HepG2 (cell line): ENCODE measurements at regions not wholly inside any gene's neighbourhood (a gene's known extent, or its start where the extent isn't known, plus 50 kb on each side); places are given as distances from the start of the nearest gene placed in this dataset.

Experiments used
- ATAC-seq: fragments of 200-7000 bp; cut with Tn5 transposase; 3 replicates; pipeline ENCODE4 v1.9.1; 2020; ENCODE audit warnings: mild to moderate bottlenecking, moderate library complexity
- BruUV-seq: library from RNA; stranded (reverse); fragments of 400-500 nt; replicated peaks from 2 replicates; lab custom pipeline; 2021; lab: Mats Ljungman, UMichigan
- CTCF ChIA-PET: fragments of 300-600 bp; formaldehyde crosslinking; extraction: SDS; loops from one replicate; lab custom pipeline; 2021; ENCODE audit warnings: low total read pairs, inconsistent platforms, low intra/inter-chr PET ratio; lab: Yijun Ruan, JAX
- POLR2A ChIA-PET: fragments of 350-600 bp; sonication (Branson Sonifier 250); formaldehyde crosslinking; loops from one replicate; lab custom pipeline; 2020; ENCODE audit warnings: antibody characterized with exemption, inconsistent platforms; lab: Yijun Ruan, JAX
- DNase-seq: peaks from one replicate; pipeline ENCODE4 v3.0.0-alpha.2; 2015; ENCODE audit warnings: low spot score
- FAIRE-seq: peaks from 3 replicates; lab custom pipeline; 2011; peaks lifted over from hg19 to GRCh38; lab: Jason Lieb, UNC
- H2AFZ ChIP-seq: one replicate; pipeline ENCODE4 v1.6.1; 2011; ENCODE audit warnings: low read length, inconsistent platforms
- H3K27ac ChIP-seq: fragments of 300-600 bp; 3 replicates; pipeline ENCODE4 v1.8.0; 2011; ENCODE audit warnings: mixed run types, mild to moderate bottlenecking, mixed read lengths, low read length, inconsistent platforms; ENCODE audit not compliant: insufficient read depth; ENCODE audit errors: extremely low read length
- H3K27me3 ChIP-seq, 2 experiments: fragments of 200-600 bp in 1 of 2; 2 replicates in 1 of 2; 3 replicates in 1 of 2; pipeline versions ENCODE4 v1.6.0 to v1.8.0; 2011; ENCODE audit warnings: low read length in 2 of 2, mild to moderate bottlenecking in 2 of 2, moderate library complexity in 2 of 2, inconsistent platforms in 1 of 2; ENCODE audit not compliant: insufficient read depth in 2 of 2, control insufficient read depth in 1 of 2
- H3K36me3 ChIP-seq, 2 experiments: fragments of 200-600 bp in 1 of 2; replicated peaks in 1 of 2; 2 replicates in 1 of 2; 3 replicates in 1 of 2; pipeline versions ENCODE4 v1.5.1 to v1.8.0; 2011; ENCODE audit warnings: low read length in 2 of 2, inconsistent platforms in 1 of 2; ENCODE audit not compliant: insufficient read depth in 2 of 2, control insufficient read depth in 1 of 2
- H3K4me1 ChIP-seq: 2 replicates; pipeline ENCODE4 v1.5.1; 2012; ENCODE audit warnings: low read length, inconsistent platforms; ENCODE audit not compliant: insufficient read depth
- H3K4me2 ChIP-seq: 2 replicates; pipeline ENCODE4 v1.6.0; 2011; ENCODE audit warnings: low read depth, low read length, inconsistent platforms
- H3K4me3 ChIP-seq, 3 experiments: fragments of 200-600 bp in 1 of 3; sonication (generic), shearing (Covaris generic) in 1 of 3; replicated peaks in 1 of 3; 2 replicates each; pipeline ENCODE4 v1.5.1; 2011 to 2016; ENCODE audit warnings: low read length in 3 of 3, inconsistent platforms in 2 of 3, low read depth in 2 of 3, mild to moderate bottlenecking in 2 of 3, control low read depth in 1 of 3, mixed read lengths in 1 of 3; ENCODE audit not compliant: insufficient read depth in 1 of 3
- H3K79me2 ChIP-seq: one replicate; pipeline ENCODE4 v1.6.1; 2011; ENCODE audit warnings: low read length, inconsistent platforms; ENCODE audit not compliant: insufficient read depth
- H3K9ac ChIP-seq: 2 replicates; pipeline ENCODE4 v1.6.0; 2011; ENCODE audit warnings: mild to moderate bottlenecking, low read depth, low read length, inconsistent platforms; ENCODE audit not compliant: insufficient read depth
- H3K9me3 ChIP-seq: 2 replicates; pipeline ENCODE4 v1.5.1; 2012; ENCODE audit warnings: mild to moderate bottlenecking, low read length
- H4K20me1 ChIP-seq: 2 replicates; pipeline ENCODE4 v1.6.0; 2011; ENCODE audit warnings: inconsistent platforms, mild to moderate bottlenecking, low read length, moderate library complexity; ENCODE audit not compliant: insufficient read depth
- CBFB ChIP-seq: sonication (generic); formaldehyde crosslinking; IDR thresholded peaks from 2 replicates; pipeline ENCODE4 v1.4.0; 2020; ENCODE audit warnings: missing genetic modification reagents
- CREB1 ChIP-seq, 2 experiments: fragments of 450-650 bp in 1 of 2; IDR thresholded peaks; 2 replicates each; pipeline ENCODE4 v1.6.1; 2016 to 2017; ENCODE audit warnings: control low read depth in 1 of 2, mild to moderate bottlenecking in 1 of 2, missing compliant biosample characterization in 1 of 2, missing genetic modification characterization in 1 of 2
- ZNF280B ChIP-seq: sonication (generic); formaldehyde crosslinking; IDR thresholded peaks from 2 replicates; pipeline ENCODE4 v1.5.0; 2020; ENCODE audit warnings: missing genetic modification reagents, mild to moderate bottlenecking, borderline replicate concordance
- WGBS: methylation state at CpG from one replicate; pipeline ENCODE4 v1.1.6; 2017; ENCODE audit warnings: low lambda C conversion rate; 5-methylcytosine and 5-hydroxymethylcytosine counted together
- in situ Hi-C: cut with HindIII; loops from 2 replicates; pipeline ENCODE4 v1.10.0; 2017; ENCODE audit warnings: low pct_unique_long_range_greater_than_20kb; ENCODE audit not compliant: extremely low pct_ligation_motif_present
- intact Hi-C: fragments of 100-400 bp; cut with micrococcal nuclease; formaldehyde crosslinking; loops from one replicate; pipeline ENCODE4 v1.10.0; 2022; ENCODE audit not compliant: unreplicated experiment

- in situ Hi-C loops: no loop called here
- DNase-seq (no peak), FAIRE-seq (no peak), ATAC-seq (no peak)
- intact Hi-C loops: no loop called here
- Histone ChIP-seq H3K4me3 (no peak overlapping the region), H3K9ac (no peak overlapping the region), H3K4me2 (no peak overlapping the region), H3K36me3 (no peaks in the 10 kb centered on the region), H3K27me3 (no peaks in the 10 kb centered on the region), H4K20me1 (no peaks in the 10 kb centered on the region), H3K4me1 (no peaks in the 10 kb centered on the region), H3K79me2 (no peaks in the 10 kb centered on the region), H3K9me3 (no peaks in the 10 kb centered on the region), H2AFZ (no peak overlapping the region), H3K27ac (no peak overlapping the region)
- CTCF ChIA-PET: no interaction called here
- POLR2A ChIA-PET: no interaction called here
- 1% methylated on average over 3 of the region's 3 CpGs for WGBS
- BruUV-seq: no TSS peak
- no peak for TF ChIP-seq CBFB (CRISPR knock-in tag)
- TF ChIP-seq CREB1 (IDR thresholded peaks at IDR 0.05): 0 out of 2 replicates have a peak, but pooled peaks have one; percentile 16
- TF ChIP-seq CREB1 (CRISPR knock-in tag; IDR thresholded peaks at IDR 0.05): no peak
Measured at GRCh38 chr3:144815655-144816054, 844.0 kb downstream of the DIPK2A start.

GRCh38 chr3:144816323-144816722, 844.7 kb downstream of the DIPK2A start:
- CTCF ChIA-PET: no interaction called here
- Histone ChIP-seq H3K36me3 (no peaks in the 10 kb centered on the region), H3K4me2 (no peak overlapping the region), H4K20me1 (no peaks in the 10 kb centered on the region), H2AFZ (no peak overlapping the region), H3K4me1 (no peaks in the 10 kb centered on the region), H3K27ac (no peak overlapping the region), H3K79me2 (no peaks in the 10 kb centered on the region), H3K4me3 (no peak overlapping the region), H3K9me3 (no peaks in the 10 kb centered on the region), H3K27me3 (no peaks in the 10 kb centered on the region), H3K9ac (no peak overlapping the region)
- no peak for TF ChIP-seq ZNF280B (CRISPR knock-in tag)
- 0% methylated on average over 2 of the region's 2 CpGs for WGBS
- BruUV-seq: no TSS peak
- in situ Hi-C loops (no loop called here), intact Hi-C loops (no loop called here)
- FAIRE-seq (no peak), ATAC-seq (no peak), DNase-seq (no peak)
- POLR2A ChIA-PET: no interaction called here
